ENCODE measurements at regions not wholly inside any gene's neighbourhood (a gene's known extent, or its start where the extent isn't known, plus 50 kb on each side); places are given as distances from the start of the nearest gene placed in this dataset.

GRCh38 chr13:111038887-111039286 lies 76.2 kb upstream of the ARHGEF7 start:
- DNase-seq (ENCODE audit: low read depth): no peak
- TF ChIP-seq CTCF (conservative IDR thresholded peaks at IDR 0.05; ENCODE audit: control insufficient read depth, insufficient read depth, low read depth, low read length): no peak
- H3K4me3 ChIP-seq (ENCODE audit: control insufficient read depth, low read depth, low read length): no peak overlapping the region

DNA sequence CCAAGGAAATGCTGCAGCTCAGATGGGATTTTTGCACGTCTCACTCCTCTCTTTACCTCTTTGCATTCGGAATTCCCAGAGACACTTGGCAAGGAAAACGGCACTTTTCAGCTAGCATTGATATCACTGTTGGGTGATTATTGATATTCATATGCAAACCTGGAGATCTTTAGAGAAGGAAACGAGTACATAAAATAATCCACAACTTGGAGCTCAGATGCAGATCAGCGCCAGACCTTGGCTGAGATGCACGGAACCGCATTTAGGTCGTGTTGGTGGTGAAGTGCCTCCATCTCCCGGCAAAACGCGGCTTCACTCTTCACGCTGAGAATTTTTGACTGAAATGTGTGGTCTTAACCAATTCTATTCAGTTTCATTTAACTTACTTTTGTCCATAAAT lies 77.2 kb upstream of the ARHGEF7 start:
- peak; percentile 43 for TF ChIP-seq CTCF (conservative IDR thresholded peaks at IDR 0.05; ENCODE audit: control insufficient read depth, insufficient read depth, low read depth, low read length)
- DNase-seq (ENCODE audit: low read depth): peak; percentile 60
- H3K4me3 ChIP-seq (ENCODE audit: control insufficient read depth, low read depth, low read length): no peak overlapping the region

DNA sequence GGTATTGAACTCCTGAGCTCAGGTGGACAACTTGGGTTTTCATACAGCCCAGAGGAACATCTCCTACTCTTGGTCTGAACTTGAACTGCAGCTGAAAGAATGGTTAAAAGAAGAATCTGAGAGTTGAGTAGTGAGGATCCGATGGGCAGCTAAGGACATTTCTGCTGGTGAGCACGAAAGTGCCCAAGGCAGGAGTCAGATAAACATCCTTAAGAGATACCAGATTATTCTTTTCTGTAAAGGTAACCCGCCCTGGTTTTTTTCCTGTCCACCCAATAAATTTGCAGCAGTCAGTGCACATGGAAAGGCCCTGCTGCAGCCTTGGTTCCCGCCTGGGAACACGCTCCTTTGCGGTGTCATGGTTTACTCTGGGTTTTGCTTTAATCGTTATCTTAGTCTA lies 78.4 kb upstream of the ARHGEF7 start:
- no peak overlapping the region for H3K4me3 ChIP-seq (ENCODE audit: control insufficient read depth, low read depth, low read length)
- no peak for DNase-seq (ENCODE audit: low read depth)
- no peak for TF ChIP-seq CTCF (conservative IDR thresholded peaks at IDR 0.05; ENCODE audit: control insufficient read depth, insufficient read depth, low read depth, low read length)

DNA sequence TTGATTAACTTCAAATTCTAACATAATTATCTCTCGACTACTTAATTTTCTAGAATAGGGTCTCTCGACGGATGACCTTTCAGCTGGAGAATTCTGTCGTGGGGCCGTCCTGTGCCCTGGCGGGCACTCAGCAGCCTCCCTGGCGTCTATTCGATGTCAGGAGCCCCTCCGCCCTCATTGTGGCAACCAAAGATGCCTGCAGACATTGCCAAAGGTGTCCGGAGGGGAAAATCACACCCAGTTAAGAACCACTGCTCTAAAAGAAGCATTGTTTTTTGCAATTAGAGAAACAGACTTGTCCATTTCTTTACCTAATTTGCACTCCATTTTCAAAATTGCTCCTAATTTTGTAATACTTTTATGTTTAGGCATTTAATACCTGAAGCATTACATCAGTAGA lies 79.2 kb upstream of the ARHGEF7 start:
- no peak for DNase-seq (ENCODE audit: low read depth)
- H3K4me3 ChIP-seq (ENCODE audit: control insufficient read depth, low read depth, low read length): no peak overlapping the region
- TF ChIP-seq CTCF (conservative IDR thresholded peaks at IDR 0.05; ENCODE audit: control insufficient read depth, insufficient read depth, low read depth, low read length): no peak

DNA sequence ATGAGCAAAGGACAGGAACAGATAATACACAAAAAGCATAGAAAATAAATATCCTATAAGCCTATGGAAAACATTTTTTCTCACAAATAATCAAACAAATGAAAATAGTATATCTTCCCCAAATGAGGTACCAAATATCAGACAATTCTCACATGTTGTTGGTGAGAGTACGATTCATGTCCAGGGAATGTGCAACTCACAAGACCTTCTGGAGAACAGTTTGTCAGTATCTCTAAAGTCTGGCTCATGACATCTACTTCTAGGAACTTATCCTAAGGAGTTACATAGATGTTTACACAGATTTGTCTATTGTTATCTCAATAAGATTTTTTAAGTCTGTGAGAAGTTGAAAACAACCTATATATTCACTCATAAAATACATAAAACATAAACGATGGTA lies 80.3 kb upstream of the ARHGEF7 start:
- peak; percentile 62 for DNase-seq (ENCODE audit: low read depth)
- no peak for TF ChIP-seq CTCF (conservative IDR thresholded peaks at IDR 0.05; ENCODE audit: control insufficient read depth, insufficient read depth, low read depth, low read length)
- no peak overlapping the region for H3K4me3 ChIP-seq (ENCODE audit: control insufficient read depth, low read depth, low read length)

DNA sequence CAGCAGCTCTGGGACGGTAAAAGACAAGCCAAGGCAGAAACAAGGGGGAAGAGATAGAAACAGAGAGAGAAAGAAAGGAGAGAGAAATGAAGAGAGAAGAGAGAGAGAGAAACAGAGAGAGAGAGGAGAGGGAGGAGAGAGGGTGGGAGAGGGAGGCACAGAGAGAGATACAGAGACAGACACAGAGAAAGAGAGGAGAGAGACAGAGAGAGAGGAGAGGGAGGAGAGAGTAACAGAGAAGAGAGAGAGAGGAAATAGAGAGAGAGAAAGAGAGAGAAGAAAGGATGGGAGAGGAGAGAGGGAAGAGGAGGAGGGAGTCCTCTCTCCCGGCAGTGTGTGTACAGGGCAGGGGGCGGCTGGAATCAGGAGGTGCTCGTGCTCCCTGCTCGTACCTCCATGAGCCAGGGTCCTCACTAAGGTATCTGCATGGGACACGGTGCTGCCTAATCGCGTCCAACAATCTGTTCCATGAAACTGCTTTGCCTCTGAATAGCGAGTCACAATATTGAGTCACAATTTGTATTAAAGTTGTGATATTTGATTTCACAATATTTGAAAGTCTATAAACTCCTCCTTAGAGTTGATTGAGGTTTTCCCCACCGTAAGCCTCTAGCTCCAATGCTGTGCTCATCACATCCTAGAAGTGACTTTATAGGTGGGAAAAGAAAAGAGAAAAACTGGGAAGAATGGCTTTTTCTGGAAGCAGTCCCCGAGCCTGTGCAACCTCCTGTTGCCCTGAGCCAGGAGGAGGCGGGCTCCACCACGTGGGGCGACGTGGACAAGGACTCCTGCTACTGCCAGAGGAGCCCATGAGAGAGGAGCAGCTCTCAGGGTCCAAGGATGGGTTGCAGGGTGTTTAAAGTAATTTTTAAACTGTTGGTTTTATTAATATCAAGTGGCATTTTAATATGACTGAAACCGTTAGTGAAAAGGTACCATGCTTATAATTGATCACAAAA lies 81.7 kb upstream of the ARHGEF7 start:
- peak; percentile 8 for TF ChIP-seq CTCF (conservative IDR thresholded peaks at IDR 0.05; ENCODE audit: control insufficient read depth, insufficient read depth, low read depth, low read length)
- no peak overlapping the region for H3K4me3 ChIP-seq (ENCODE audit: control insufficient read depth, low read depth, low read length)
- peak; percentile 41 for DNase-seq (ENCODE audit: low read depth)

Measured in fibroblast of mammary gland (primary cell).